Endothelial cell of umbilical vein (primary cell): ENCODE measurements at regions not wholly inside any gene's neighbourhood (a gene's known extent, or its start where the extent isn't known, plus 50 kb on each side); places are given as distances from the start of the nearest gene placed in this dataset.

Experiments
- BruUV-seq: library from RNA; stranded (reverse); fragments of 400-500 nt; replicated peaks from 2 replicates; lab custom pipeline; 2021; lab: Mats Ljungman, UMichigan
- CTCF ChIA-PET: fragments of 300-600, 350-600 bp; sonication (Branson Sonifier 250); formaldehyde crosslinking; loops from one replicate; lab custom pipeline; 2021; ENCODE audit warnings: antibody characterized with exemption, inconsistent platforms; lab: Charles Lee
- POLR2A ChIA-PET: fragments of 300-600, 350-600 bp; sonication (Branson Sonifier 250); formaldehyde crosslinking; loops from one replicate; lab custom pipeline; 2021; ENCODE audit warnings: antibody characterized with exemption, inconsistent platforms; lab: Charles Lee
- DNase-seq: peaks from one replicate; pipeline ENCODE4 v3.0.0-alpha.2; 2011; ENCODE audit warnings: low read depth, low spot score
- FAIRE-seq: peaks from 2 replicates; lab custom pipeline; 2011; peaks lifted over from hg19 to GRCh38; lab: Jason Lieb, UNC
- H2AFZ ChIP-seq: 2 replicates; pipeline ENCODE4 v1.6.0; 2012; ENCODE audit warnings: low read depth, low read length, control low read depth, inconsistent platforms
- H3K27ac ChIP-seq: 2 replicates; pipeline ENCODE4 v1.5.1; 2011; ENCODE audit warnings: low read depth, mild to moderate bottlenecking, control low read depth, low read length, moderate library complexity; ENCODE audit not compliant: insufficient read depth
- H3K27me3 ChIP-seq, 2 experiments: 2 replicates each; pipeline versions ENCODE4 v1.6.0 to v1.6.1; 2011; ENCODE audit warnings: low read length in 2 of 2, mixed read lengths in 1 of 2; ENCODE audit not compliant: control insufficient read depth in 2 of 2, insufficient read depth in 2 of 2
- H3K36me3 ChIP-seq, 2 experiments: 2 replicates in 1 of 2; 3 replicates in 1 of 2; pipeline ENCODE4 v1.5.1; 2011; ENCODE audit warnings: low read length in 2 of 2, mild to moderate bottlenecking in 1 of 2, moderate library complexity in 1 of 2; ENCODE audit not compliant: control insufficient read depth in 2 of 2, insufficient read depth in 2 of 2; ENCODE audit errors: extremely low read depth in 1 of 2
- H3K4me1 ChIP-seq: 3 replicates; pipeline ENCODE4 v1.5.1; 2011; ENCODE audit warnings: mild to moderate bottlenecking, low read length; ENCODE audit not compliant: control insufficient read depth, insufficient read depth; ENCODE audit errors: extremely low read depth
- H3K4me2 ChIP-seq: 2 replicates; pipeline ENCODE4 v1.6.1; 2011; ENCODE audit warnings: low read length, control low read depth, mixed read lengths; ENCODE audit not compliant: insufficient read depth
- H3K4me3 ChIP-seq, 3 experiments: fragments of 200-600 bp in 1 of 3; sonication (generic), shearing (Covaris generic) in 1 of 3; replicated peaks in 1 of 3; 2 replicates each; pipeline ENCODE4 v1.5.1; 2011 to 2016; ENCODE audit warnings: control low read depth in 3 of 3, low read length in 3 of 3, mild to moderate bottlenecking in 2 of 3, inconsistent platforms in 1 of 3, low read depth in 1 of 3, moderate library complexity in 1 of 3; ENCODE audit not compliant: insufficient read depth in 1 of 3
- H3K79me2 ChIP-seq: 2 replicates; pipeline ENCODE4 v1.6.0; 2012; ENCODE audit warnings: low read length, inconsistent platforms; ENCODE audit not compliant: control insufficient read depth, insufficient read depth
- H3K9ac ChIP-seq: replicated peaks from 2 replicates; pipeline ENCODE3; 2011; ENCODE audit warnings: low read length, control low read depth; ENCODE audit not compliant: insufficient read depth; ENCODE audit errors: extremely low read depth
- H3K9me1 ChIP-seq: replicated peaks from 3 replicates; pipeline ENCODE4 v1.6.0; 2011; ENCODE audit warnings: mild to moderate bottlenecking, low read length; ENCODE audit not compliant: control insufficient read depth, insufficient read depth; ENCODE audit errors: extremely low read depth
- H3K9me3 ChIP-seq: replicated peaks from 2 replicates; pipeline ENCODE4 v1.5.1; 2012; ENCODE audit warnings: low read length, inconsistent platforms; ENCODE audit not compliant: control insufficient read depth, insufficient read depth
- H4K20me1 ChIP-seq: replicated peaks from 2 replicates; pipeline ENCODE3; 2011; ENCODE audit warnings: mild to moderate bottlenecking, low read length; ENCODE audit not compliant: control insufficient read depth, insufficient read depth; ENCODE audit errors: extremely low read depth
- EZH2 ChIP-seq: IDR thresholded peaks from 2 replicates; pipeline ENCODE4 v1.6.1; 2012; ENCODE audit warnings: borderline replicate concordance, low read depth, mild to moderate bottlenecking, moderate library complexity, low read length, inconsistent platforms; ENCODE audit not compliant: severe bottlenecking
- FOS ChIP-seq: IDR thresholded peaks from 2 replicates; pipeline ENCODE4 v1.6.1; 2011; ENCODE audit warnings: mild to moderate bottlenecking, low read length, moderate library complexity, borderline replicate concordance; ENCODE audit not compliant: insufficient read depth
- GATA2 ChIP-seq: IDR thresholded peaks from 2 replicates; pipeline ENCODE4 v1.7.0; 2011; ENCODE audit warnings: low read depth, mild to moderate bottlenecking, moderate library complexity, mixed read lengths, low read length; ENCODE audit not compliant: insufficient read length, insufficient read depth
- JUN ChIP-seq: IDR thresholded peaks from 2 replicates; pipeline ENCODE4 v1.6.1; 2011; ENCODE audit warnings: borderline replicate concordance, low read depth; ENCODE audit not compliant: insufficient read length, insufficient read depth
- MYC ChIP-seq: IDR thresholded peaks from one replicate; pipeline ENCODE4 v1.6.1; 2011; ENCODE audit warnings: mild to moderate bottlenecking, low read depth, low read length
- POLR2A ChIP-seq: IDR thresholded peaks from 2 replicates; pipeline ENCODE4 v1.6.1; 2012; ENCODE audit warnings: low read depth, mild to moderate bottlenecking, control low read depth, low read length
- POLR2AphosphoS5 ChIP-seq: IDR thresholded peaks from 2 replicates; pipeline ENCODE4 v1.6.1; 2012; ENCODE audit warnings: low read depth, mild to moderate bottlenecking, control low read depth, low read length, moderate library complexity; ENCODE audit not compliant: insufficient read depth
- dilution Hi-C: fragments of 300-500 bp; cut with MboI; formaldehyde crosslinking; loops from one replicate; pipeline ENCODE4 v1.15.0; 2019; ENCODE audit warnings: low sequenced_read_pairs; ENCODE audit not compliant: extremely low pct_ligation_motif_present
- intact Hi-C: fragments of 100-400 bp; cut with micrococcal nuclease; formaldehyde crosslinking; loops from one replicate; pipeline ENCODE4 v1.10.0; 2022
- TF ChIP-seq, protein P1 (sequence below): IDR thresholded peaks from 2 replicates; pipeline ENCODE4 v1.6.1; 2011; ENCODE audit not compliant: insufficient read depth, insufficient read length
- TF ChIP-seq, protein P2 (sequence below), 2 donors: IDR thresholded peaks; 1 replicate in 1 of 2; 2 replicates in 1 of 2; pipeline ENCODE4 v1.5.1; 2011; ENCODE audit warnings: low read length in 2 of 2, mild to moderate bottlenecking in 2 of 2, moderate library complexity in 2 of 2, control low read depth in 1 of 2, inconsistent platforms in 1 of 2, low read depth in 1 of 2; ENCODE audit not compliant: insufficient read depth in 1 of 2; ENCODE audit errors: extremely low read depth in 1 of 2

DNA sequence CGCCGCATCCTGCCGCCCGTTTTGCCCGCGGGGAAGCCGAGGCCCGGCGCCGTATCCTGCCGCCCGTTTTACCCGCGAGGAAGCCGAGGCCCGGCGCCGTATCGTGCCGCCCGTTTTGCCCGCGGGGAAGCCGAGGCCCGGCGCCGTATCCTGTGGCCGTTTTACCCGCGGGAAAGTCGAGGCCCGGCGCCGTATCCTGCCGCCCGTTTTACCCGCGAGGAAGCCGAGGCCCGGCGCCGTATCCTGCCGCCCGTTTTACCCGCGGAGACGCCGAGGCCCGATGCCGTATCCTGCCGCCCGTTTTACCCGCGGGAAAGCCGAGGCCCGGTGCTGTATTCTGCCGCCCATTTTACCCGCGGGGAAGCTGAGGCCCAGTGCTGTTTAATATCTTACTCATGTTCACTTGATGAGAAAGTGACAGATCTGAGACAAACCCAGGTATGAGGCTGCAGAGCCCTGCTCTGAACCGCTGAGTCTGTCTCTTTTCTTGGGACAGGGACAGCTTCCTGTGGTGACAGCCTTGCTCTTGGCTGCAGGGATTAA is 129.4 kb downstream of the CDH26 start:
- Histone ChIP-seq H3K4me1 (no peaks in the 10 kb centered on the region), H4K20me1 (no peaks in the 10 kb centered on the region), H3K79me2 (no peaks in the 10 kb centered on the region), H3K27me3 (no peaks in the 10 kb centered on the region), H2AFZ (no peak overlapping the region), H3K4me2 (no peak overlapping the region), H3K9me1 (no peaks in the 10 kb centered on the region), H3K27ac (no peak overlapping the region), H3K9ac (no peak overlapping the region), H3K4me3 (no peak overlapping the region), H3K9me3 (peaks cover 2% of the 10 kb centered on the region), H3K36me3 (no peaks in the 10 kb centered on the region)
- FAIRE-seq = no peak
- intact Hi-C loops (no loop called here), dilution Hi-C loops (no loop called here)
- BruUV-seq = no TSS peak
- ChIA-PET CTCF (no interaction called here), POLR2A (no interaction called here)
- DNase-seq = no peak
- TF ChIP-seq, protein P1, sequence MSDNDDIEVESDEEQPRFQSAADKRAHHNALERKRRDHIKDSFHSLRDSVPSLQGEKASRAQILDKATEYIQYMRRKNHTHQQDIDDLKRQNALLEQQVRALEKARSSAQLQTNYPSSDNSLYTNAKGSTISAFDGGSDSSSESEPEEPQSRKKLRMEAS = no peak
- TF ChIP-seq FOS (no peak), POLR2A (no peak), MYC (no peak), GATA2 (no peak), JUN (no peak), EZH2 (no peak), POLR2AphosphoS5 (no peak)
- TF ChIP-seq, protein P2, sequence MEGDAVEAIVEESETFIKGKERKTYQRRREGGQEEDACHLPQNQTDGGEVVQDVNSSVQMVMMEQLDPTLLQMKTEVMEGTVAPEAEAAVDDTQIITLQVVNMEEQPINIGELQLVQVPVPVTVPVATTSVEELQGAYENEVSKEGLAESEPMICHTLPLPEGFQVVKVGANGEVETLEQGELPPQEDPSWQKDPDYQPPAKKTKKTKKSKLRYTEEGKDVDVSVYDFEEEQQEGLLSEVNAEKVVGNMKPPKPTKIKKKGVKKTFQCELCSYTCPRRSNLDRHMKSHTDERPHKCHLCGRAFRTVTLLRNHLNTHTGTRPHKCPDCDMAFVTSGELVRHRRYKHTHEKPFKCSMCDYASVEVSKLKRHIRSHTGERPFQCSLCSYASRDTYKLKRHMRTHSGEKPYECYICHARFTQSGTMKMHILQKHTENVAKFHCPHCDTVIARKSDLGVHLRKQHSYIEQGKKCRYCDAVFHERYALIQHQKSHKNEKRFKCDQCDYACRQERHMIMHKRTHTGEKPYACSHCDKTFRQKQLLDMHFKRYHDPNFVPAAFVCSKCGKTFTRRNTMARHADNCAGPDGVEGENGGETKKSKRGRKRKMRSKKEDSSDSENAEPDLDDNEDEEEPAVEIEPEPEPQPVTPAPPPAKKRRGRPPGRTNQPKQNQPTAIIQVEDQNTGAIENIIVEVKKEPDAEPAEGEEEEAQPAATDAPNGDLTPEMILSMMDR (IDR thresholded peaks at IDR 0.05; ENCODE audit: extremely low read depth in 1 of 2, insufficient read depth in 1 of 2, low read depth in 1 of 2, low read length in 2 of 2) = no peak
